K562 (cell line): ENCODE measurements at regions not wholly inside any gene's neighbourhood (a gene's known extent, or its start where the extent isn't known, plus 50 kb on each side); places are given as distances from the start of the nearest gene placed in this dataset.

ENCODE experiments used
- EZH2 ChIP-seq: IDR thresholded peaks from 2 replicates; pipeline ENCODE4 v1.6.1; 2012; ENCODE audit warnings: low read depth, mild to moderate bottlenecking, inconsistent platforms, low read length, borderline replicate concordance
- JUND ChIP-seq, 2 experiments: IDR thresholded peaks; 2 replicates in 1 of 2; 3 replicates in 1 of 2; pipeline ENCODE4 v1.6.1; 2011; ENCODE audit warnings: borderline replicate concordance in 2 of 2, low read depth in 2 of 2, low read length in 2 of 2, improper control_type of control experiment in 1 of 2, missing biosample characterization in 1 of 2, missing genetic modification characterization in 1 of 2, missing genetic modification reagents in 1 of 2
- ZNF217 ChIP-seq: sonication (generic); formaldehyde crosslinking; IDR thresholded peaks from 2 replicates; pipeline ENCODE4 v1.8.0; 2022; ENCODE audit warnings: mild to moderate bottlenecking, missing genetic modification reagents

DNA sequence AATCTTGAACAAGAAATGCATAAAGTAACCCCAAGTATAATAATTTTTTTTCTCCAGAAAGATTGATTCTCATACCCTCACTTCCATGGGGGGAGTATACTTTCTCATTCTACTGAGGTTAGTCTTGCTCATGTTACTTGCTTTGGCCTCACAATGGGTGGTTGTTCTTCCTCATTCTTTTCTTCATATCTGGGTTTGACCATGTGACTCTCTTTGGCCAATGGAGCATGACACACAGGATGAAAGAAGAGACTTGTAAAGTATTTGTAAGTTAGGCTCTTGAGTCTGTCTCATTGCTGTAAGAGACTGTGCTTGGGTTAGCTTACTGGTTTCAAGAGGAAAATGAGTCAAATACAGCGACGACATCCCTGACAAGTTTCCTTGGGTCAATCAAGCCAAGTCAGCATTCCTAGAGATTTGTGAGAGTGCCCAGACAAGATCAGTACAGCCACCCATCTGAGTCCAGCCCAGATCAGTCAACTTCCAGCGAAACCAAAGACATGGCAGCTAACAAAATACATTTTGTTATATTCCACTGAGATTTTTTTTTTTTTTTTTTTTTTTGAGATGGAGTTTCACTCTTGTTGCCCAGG, 970.2 kb downstream of the BCL11A start:
- TF ChIP-seq EZH2 (no peak), ZNF217 (CRISPR knock-in tag) (no peak), JUND (IDR thresholded peaks at IDR 0.05; ENCODE audit: borderline replicate concordance, low read depth, low read length) (no peak), JUND (tag; IDR thresholded peaks at IDR 0.05; ENCODE audit: borderline replicate concordance, low read depth, low read length) (no peak)
